Upper lobe of left lung (tissue), 6 donors: ENCODE measurements at regions not wholly inside any gene's neighbourhood (a gene's known extent, or its start where the extent isn't known, plus 50 kb on each side); places are given as distances from the start of the nearest gene placed in this dataset.
"Not testable (repeated sequence)": the region's sequence is repeated elsewhere in the genome, so short reads cannot be mapped to it uniquely, and the experiment has no call there.

Experiments used
- ATAC-seq, 2 donors: fragments of 200-7000 bp; cut with Tn5 transposase; one replicate each; pipeline ENCODE4 v1.9.1; 2022; ENCODE audit warnings: mild to moderate bottlenecking in 2 of 2, moderate library complexity in 2 of 2; ENCODE audit not compliant: low FRiP score in 2 of 2
- DNase-seq, 2 donors: peaks; one replicate each; pipeline ENCODE4 v3.0.0-alpha.2; 2019 to 2020
- H3K27ac ChIP-seq, 4 donors: fragments of 200-600 bp; sonication (generic); one replicate each; pipeline ENCODE4 v1.5.1; 2016 to 2019
- H3K27me3 ChIP-seq, 4 donors: fragments of 200-600 bp; sonication (generic); one replicate each; pipeline ENCODE4 v1.5.1; 2017 to 2019
- H3K36me3 ChIP-seq, 4 donors: fragments of 200-600 bp; sonication (generic); one replicate each; pipeline ENCODE4 v1.5.1; 2016 to 2019
- H3K4me1 ChIP-seq, 4 donors: fragments of 200-600 bp; sonication (generic); one replicate each; pipeline ENCODE4 v1.5.1; 2018 to 2019
- H3K4me3 ChIP-seq, 4 donors: fragments of 200-600 bp; sonication (generic); one replicate each; pipeline ENCODE4 v1.5.1; 2017 to 2019; ENCODE audit warnings: mild to moderate bottlenecking in 2 of 4, moderate library complexity in 1 of 4
- H3K9me3 ChIP-seq, 4 donors: fragments of 200-600 bp; sonication (generic); one replicate each; pipeline ENCODE4 v1.5.1; 2018 to 2019
- CTCF ChIP-seq, 6 experiments: fragments of 450-650 bp in 4 of 6; fragments of 200-600 bp in 2 of 6; sonication (generic) in 2 of 6; IDR thresholded peaks; one replicate each; pipeline ENCODE4 v1.5.1; 2016 to 2019; ENCODE audit warnings: antibody characterized with exemption in 6 of 6
- EP300 ChIP-seq, 4 donors: sonication (generic); formaldehyde crosslinking; IDR thresholded peaks; one replicate each; pipeline ENCODE4 v1.5.1; 2017; ENCODE audit warnings: antibody characterized with exemption in 4 of 4, control low read depth in 2 of 4
- POLR2A ChIP-seq, 4 donors: fragments of 450-650 bp; IDR thresholded peaks; one replicate each; pipeline ENCODE4 v1.5.1; 2016 to 2017; ENCODE audit warnings: antibody characterized with exemption in 4 of 4, mild to moderate bottlenecking in 2 of 4
- POLR2AphosphoS5 ChIP-seq, 2 donors: sonication (generic); formaldehyde crosslinking; IDR thresholded peaks; one replicate each; pipeline ENCODE4 v1.5.1; 2017; ENCODE audit warnings: antibody characterized with exemption in 2 of 2
- WGBS, 2 donors: methylation state at CpG; one replicate each; pipeline ENCODE4 v1.1.5; 2017 to 2018; 5-methylcytosine and 5-hydroxymethylcytosine counted together
- donor health status: DM: no; HTN: no; CAD: no; lungs with moderate emphysema.
- donor health status: DM: no; HTN: yes; CAD: no; lungs with severe emphysema.

- H3K27me3 ChIP-seq: no peaks in the 10 kb centered on the region
- no peaks in the 10 kb centered on the region for H3K9me3 ChIP-seq
- no peaks in the 10 kb centered on the region for H3K4me1 ChIP-seq
- no peak overlapping the region for H3K4me3 ChIP-seq
- no peaks in the 10 kb centered on the region for H3K36me3 ChIP-seq
- TF ChIP-seq POLR2A (IDR thresholded peaks at IDR 0.05) (no peak), EP300 (IDR thresholded peaks at IDR 0.05) (no peak), CTCF (IDR thresholded peaks at IDR 0.05) (no peak), POLR2AphosphoS5 (IDR thresholded peaks at IDR 0.05) (no peak)
- DNase-seq (no peak), ATAC-seq (no peak)
- WGBS, 2 donors: 28 to 54% methylated on average over 1 of the region's 1 CpG
- no peak overlapping the region for H3K27ac ChIP-seq
These were observed 59.3 kb downstream of the GPR88 start for GRCh38 chr1:100597061-100597741.

- no peaks in the 10 kb centered on the region for H3K36me3 ChIP-seq
- H3K4me1 ChIP-seq: no peaks in the 10 kb centered on the region
- 49 to 52% methylated on average over 4 of the region's 4 CpGs for WGBS, 2 donors
- no peak for TF ChIP-seq POLR2AphosphoS5 (IDR thresholded peaks at IDR 0.05)
- TF ChIP-seq EP300 (IDR thresholded peaks at IDR 0.05): no peak
- TF ChIP-seq CTCF (IDR thresholded peaks at IDR 0.05): no peak
- TF ChIP-seq POLR2A (IDR thresholded peaks at IDR 0.05): no peak
- ATAC-seq: no peak
- no peak overlapping the region for H3K27ac ChIP-seq
- DNase-seq: no peak
- H3K4me3 ChIP-seq: no peak overlapping the region
- H3K9me3 ChIP-seq: no peaks in the 10 kb centered on the region
- no peaks in the 10 kb centered on the region for H3K27me3 ChIP-seq
These were observed 59.8 kb downstream of the GPR88 start for GRCh38 chr1:100597784-100598183.

- 77 to 88% methylated on average over 2 of the region's 2 CpGs for WGBS, 2 donors
- H3K27ac ChIP-seq, ATAC-seq, H3K36me3 ChIP-seq, DNase-seq, H3K4me1 ChIP-seq, H3K9me3 ChIP-seq, H3K27me3 ChIP-seq, H3K4me3 ChIP-seq: not testable (repeated sequence)
These were observed 62.4 kb downstream of the GPR88 start for GRCh38 chr1:100600377-100600776.

- H3K27ac ChIP-seq, H3K27me3 ChIP-seq, H3K9me3 ChIP-seq, H3K4me3 ChIP-seq, H3K36me3 ChIP-seq, DNase-seq, H3K4me1 ChIP-seq, ATAC-seq: not testable (repeated sequence)
- WGBS, 2 donors: 60 to 85% methylated on average over 1 of the region's 1 CpG
These were observed 64.1 kb downstream of the GPR88 start for GRCh38 chr1:100602028-100602427.

- TF ChIP-seq CTCF (IDR thresholded peaks at IDR 0.05) (no peak), EP300 (IDR thresholded peaks at IDR 0.05) (no peak)
- 67 to 91% methylated on average over 1 of the region's 1 CpG for WGBS, 2 donors
- DNase-seq (no peak), ATAC-seq (no peak)
- no peaks in the 10 kb centered on the region for H3K27me3 ChIP-seq
- H3K4me1 ChIP-seq: no peaks in the 10 kb centered on the region
- H3K9me3 ChIP-seq: no peaks in the 10 kb centered on the region
- no peak overlapping the region for H3K27ac ChIP-seq
- no peak overlapping the region for H3K4me3 ChIP-seq
- H3K36me3 ChIP-seq: no peaks in the 10 kb centered on the region
These were observed 66.4 kb downstream of the GPR88 start for GRCh38 chr1:100604372-100604771.

GRCh38 chr1:100606438-100606837, 68.5 kb downstream of the GPR88 start:
- DNase-seq: no peak
- WGBS, 2 donors: 29 to 36% methylated on average over 3 of the region's 3 CpGs
- H3K27ac ChIP-seq: no peak overlapping the region
- no peaks in the 10 kb centered on the region for H3K27me3 ChIP-seq
- ATAC-seq: peak in 1 of 2 donors; percentile 80
- TF ChIP-seq EP300 (IDR thresholded peaks at IDR 0.05) (no peak), CTCF (IDR thresholded peaks at IDR 0.05) (peak; percentile 17 to 52 (median 40))
- no peaks in the 10 kb centered on the region for H3K9me3 ChIP-seq
- H3K4me3 ChIP-seq: no peak overlapping the region
- no peaks in the 10 kb centered on the region for H3K36me3 ChIP-seq
- H3K4me1 ChIP-seq: no peaks in the 10 kb centered on the region
